KMS-11 (cell line): ENCODE measurements at regions not wholly inside any gene's neighbourhood (a gene's known extent, or its start where the extent isn't known, plus 50 kb on each side); places are given as distances from the start of the nearest gene placed in this dataset.

ENCODE experiments used
- H2AFZ ChIP-seq: fragments of 200-600 bp; sonication (generic); 2 replicates; pipeline ENCODE4 v1.6.1; 2016; ENCODE audit warnings: antibody characterized with exemption, mixed run types, low read depth
- H3K27ac ChIP-seq: fragments of 200-600 bp; sonication (generic); 2 replicates; pipeline ENCODE4 v1.6.1; 2016; ENCODE audit warnings: mild to moderate bottlenecking, mixed run types
- H3K27me3 ChIP-seq: fragments of 200-600 bp; sonication (generic); 2 replicates; pipeline ENCODE4 v1.6.1; 2017; ENCODE audit warnings: mild to moderate bottlenecking, low read depth, mixed run types, moderate library complexity; ENCODE audit not compliant: insufficient read depth
- H3K36me3 ChIP-seq: fragments of 200-600 bp; sonication (generic); 2 replicates; pipeline ENCODE4 v1.6.1; 2017; ENCODE audit warnings: mild to moderate bottlenecking, mixed run types; ENCODE audit not compliant: insufficient read depth
- H3K4me1 ChIP-seq: fragments of 200-600 bp; sonication (generic); 2 replicates; pipeline ENCODE4 v1.6.1; 2016; ENCODE audit warnings: mild to moderate bottlenecking, low read depth, mixed run types; ENCODE audit not compliant: poor library complexity, severe bottlenecking
- H3K4me2 ChIP-seq: fragments of 200-600 bp; sonication (generic); 2 replicates; pipeline ENCODE4 v1.7.0; 2016; ENCODE audit warnings: mild to moderate bottlenecking, mixed run types
- H3K4me3 ChIP-seq: fragments of 200-600 bp; sonication (generic); IDR thresholded peaks from 2 replicates; pipeline ENCODE4 v1.6.1; 2017; ENCODE audit warnings: low read depth, low read length, mixed read lengths; ENCODE audit not compliant: insufficient read depth
- H3K79me2 ChIP-seq: fragments of 200-600 bp; sonication (generic); 2 replicates; pipeline ENCODE4 v1.6.1; 2016; ENCODE audit warnings: low read depth, mixed run types; ENCODE audit not compliant: insufficient read depth
- H3K9ac ChIP-seq: fragments of 200-600 bp; sonication (generic); 2 replicates; pipeline ENCODE4 v1.6.1; 2016; ENCODE audit warnings: mild to moderate bottlenecking, mixed run types
- H4K20me1 ChIP-seq: fragments of 200-600 bp; sonication (generic); 2 replicates; pipeline ENCODE4 v1.6.1; 2016; ENCODE audit warnings: mild to moderate bottlenecking, mixed run types; ENCODE audit not compliant: insufficient read depth
- CTCF ChIP-seq: fragments of 200-600 bp; sonication (generic); conservative IDR thresholded peaks from 2 replicates; pipeline ENCODE4 v1.6.1; 2017; ENCODE audit warnings: low read depth, mild to moderate bottlenecking, antibody characterized with exemption, low read length, moderate library complexity, mixed read lengths

GRCh38 chr10:128422999-128423398 is 296.8 kb upstream of the MKI67 start:
- TF ChIP-seq CTCF = no peak
- Histone ChIP-seq H2AFZ (no peak overlapping the region), H3K4me2 (no peak overlapping the region), H3K27ac (no peak overlapping the region), H3K27me3 (no peaks in the 10 kb centered on the region), H4K20me1 (no peaks in the 10 kb centered on the region), H3K9ac (no peak overlapping the region), H3K79me2 (no peaks in the 10 kb centered on the region), H3K4me3 (no peak overlapping the region), H3K36me3 (no peaks in the 10 kb centered on the region), H3K4me1 (no peaks in the 10 kb centered on the region)

GRCh38 chr10:128429321-128429720 is 303.1 kb upstream of the MKI67 start:
- Histone ChIP-seq H3K9ac (no peak overlapping the region), H3K79me2 (no peaks in the 10 kb centered on the region), H3K36me3 (no peaks in the 10 kb centered on the region), H3K27me3 (no peaks in the 10 kb centered on the region), H4K20me1 (no peaks in the 10 kb centered on the region), H3K4me1 (no peaks in the 10 kb centered on the region), H3K27ac (no peak overlapping the region), H3K4me3 (no peak overlapping the region), H2AFZ (no peak overlapping the region), H3K4me2 (no peak overlapping the region)
- TF ChIP-seq CTCF = no peak

GRCh38 chr10:128429835-128430513 is 303.8 kb upstream of the MKI67 start:
- no peak overlapping the region for H3K9ac ChIP-seq
- H2AFZ ChIP-seq = no peak overlapping the region
- no peak overlapping the region for H3K27ac ChIP-seq
- H3K36me3 ChIP-seq = no peaks in the 10 kb centered on the region
- TF ChIP-seq CTCF = no peak
- H3K4me1 ChIP-seq = no peaks in the 10 kb centered on the region
- no peaks in the 10 kb centered on the region for H3K79me2 ChIP-seq
- H3K4me2 ChIP-seq = no peak overlapping the region
- H3K27me3 ChIP-seq = no peaks in the 10 kb centered on the region
- H4K20me1 ChIP-seq = no peaks in the 10 kb centered on the region
- no peak overlapping the region for H3K4me3 ChIP-seq

- TF ChIP-seq CTCF = no peak
- no peaks in the 10 kb centered on the region for H3K4me1 ChIP-seq
These were observed 304.9 kb upstream of the MKI67 start for GRCh38 chr10:128431083-128431482.

More at GRCh38 chr10:128431083-128431482, 304.9 kb upstream of the MKI67 start:
- Histone ChIP-seq H3K9ac (no peak overlapping the region), H3K27ac (no peak overlapping the region), H4K20me1 (no peaks in the 10 kb centered on the region), H3K79me2 (no peaks in the 10 kb centered on the region), H3K27me3 (no peaks in the 10 kb centered on the region), H3K36me3 (no peaks in the 10 kb centered on the region), H3K4me3 (no peak overlapping the region), H2AFZ (no peak overlapping the region), H3K4me2 (no peak overlapping the region)
